Neural cell (in vitro differentiated cells): ENCODE measurements at regions not wholly inside any gene's neighbourhood (a gene's known extent, or its start where the extent isn't known, plus 50 kb on each side); places are given as distances from the start of the nearest gene placed in this dataset.

Experiments
- H2AFZ ChIP-seq: fragments of 200-600, 300-800 bp; sonication (generic), shearing (Covaris generic); 2 replicates; pipeline ENCODE4 v1.6.0; 2014; ENCODE audit warnings: low read depth, mild to moderate bottlenecking, antibody characterized with exemption, low read length, moderate library complexity
- H3F3A ChIP-seq: fragments of 200-600 bp; shearing (Covaris generic); 2 replicates; pipeline ENCODE4 v1.6.1; 2016; ENCODE audit warnings: mild to moderate bottlenecking, moderate library complexity, mixed read lengths, antibody characterized with exemption, low read length; ENCODE audit not compliant: insufficient read depth, poor library complexity, severe bottlenecking
- H3K27ac ChIP-seq: fragments of 200-600, 300-800 bp; sonication (generic), shearing (Covaris generic); 2 replicates; pipeline ENCODE4 v1.5.1; 2014; ENCODE audit warnings: mild to moderate bottlenecking, low read length, moderate library complexity
- H3K27me3 ChIP-seq: fragments of 300-800, 200-600 bp; sonication (generic), shearing (Covaris generic); 2 replicates; pipeline ENCODE4 v1.6.0; 2014; ENCODE audit warnings: mild to moderate bottlenecking, low read depth, low read length, moderate library complexity; ENCODE audit not compliant: insufficient read depth
- H3K36me3 ChIP-seq: fragments of 300-800, 200-600 bp; sonication (generic), shearing (Covaris generic); 2 replicates; pipeline ENCODE4 v1.5.1; 2014; ENCODE audit warnings: mild to moderate bottlenecking, antibody characterized with exemption, low read length, moderate library complexity; ENCODE audit not compliant: insufficient read depth
- H3K4me2 ChIP-seq: fragments of 300-800, 200-600 bp; sonication (generic), shearing (Covaris generic); 2 replicates; pipeline ENCODE4 v1.6.0; 2014; ENCODE audit warnings: mild to moderate bottlenecking, low read length
- H3K4me3 ChIP-seq: fragments of 300-800, 200-600 bp; sonication (generic), shearing (Covaris generic); 2 replicates; pipeline ENCODE4 v1.5.1; 2014; ENCODE audit warnings: mild to moderate bottlenecking, low read length, moderate library complexity
- H3K79me2 ChIP-seq: fragments of 200-600 bp; shearing (Covaris generic); replicated peaks from 2 replicates; pipeline ENCODE4 v1.6.0; 2014; ENCODE audit warnings: mild to moderate bottlenecking, low read length, moderate library complexity; ENCODE audit not compliant: insufficient read depth
- H3K9ac ChIP-seq: fragments of 300-800, 200-600 bp; sonication (generic), shearing (Covaris generic); 2 replicates; pipeline ENCODE4 v1.6.1; 2016; ENCODE audit warnings: mild to moderate bottlenecking, low read length, mixed read lengths
- H3K9me2 ChIP-seq: fragments of 200-600 bp; shearing (Covaris generic); 2 replicates; pipeline ENCODE4 v1.6.1; 2016; ENCODE audit warnings: mild to moderate bottlenecking, low read length, mixed read lengths; ENCODE audit not compliant: insufficient read depth
- H3K9me3 ChIP-seq: fragments of 200-600, 300-800 bp; sonication (generic), shearing (Covaris generic); 2 replicates; pipeline ENCODE4 v1.6.1; 2016; ENCODE audit warnings: mild to moderate bottlenecking, mixed run types, low read length, moderate library complexity, mixed read lengths
- H4K20me1 ChIP-seq: fragments of 200-600 bp; shearing (Covaris generic); 2 replicates; pipeline ENCODE4 v1.6.1; 2016; ENCODE audit warnings: mild to moderate bottlenecking, mixed run types; ENCODE audit not compliant: insufficient read depth
- EP300 ChIP-seq: fragments of 450-650 bp; conservative IDR thresholded peaks from 2 replicates; pipeline ENCODE4 v1.6.1; 2014; ENCODE audit warnings: antibody characterized with exemption, mild to moderate bottlenecking, moderate library complexity; ENCODE audit not compliant: poor library complexity, severe bottlenecking
- EZH2 ChIP-seq: fragments of 200-600, 300-800 bp; shearing (Covaris generic), sonication (generic); IDR thresholded peaks from 2 replicates; pipeline ENCODE4 v1.6.1; 2014; ENCODE audit warnings: antibody characterized with exemption, low read length, borderline replicate concordance, mild to moderate bottlenecking; ENCODE audit not compliant: insufficient read depth, poor library complexity, severe bottlenecking
- MXI1 ChIP-seq: fragments of 450-650 bp; conservative IDR thresholded peaks from 2 replicates; pipeline ENCODE4 v1.6.1; 2014; ENCODE audit warnings: antibody characterized with exemption, mild to moderate bottlenecking; ENCODE audit not compliant: poor library complexity, severe bottlenecking
- POLR2AphosphoS5 ChIP-seq: IDR thresholded peaks from 2 replicates; pipeline ENCODE4 v1.6.1; 2012
- RAD21 ChIP-seq: fragments of 450-650 bp; conservative IDR thresholded peaks from 2 replicates; pipeline ENCODE4 v1.6.1; 2014; ENCODE audit warnings: antibody characterized with exemption, mild to moderate bottlenecking, moderate library complexity
- SMC3 ChIP-seq: fragments of 450-650 bp; conservative IDR thresholded peaks from 2 replicates; pipeline ENCODE4 v1.6.1; 2014; ENCODE audit warnings: antibody characterized with exemption, mild to moderate bottlenecking, moderate library complexity; ENCODE audit not compliant: poor library complexity
- TAF1 ChIP-seq: IDR thresholded peaks from 2 replicates; pipeline ENCODE4 v1.6.1; 2012; ENCODE audit warnings: low read depth
- TF ChIP-seq, protein P1 (sequence below): IDR thresholded peaks from 2 replicates; pipeline ENCODE4 v1.6.1; 2012; ENCODE audit warnings: borderline replicate concordance
- TF ChIP-seq, protein P2 (sequence below): fragments of 450-650 bp; IDR thresholded peaks from 2 replicates; pipeline ENCODE4 v1.5.1; 2014; ENCODE audit warnings: antibody characterized with exemption, mild to moderate bottlenecking, moderate library complexity; ENCODE audit not compliant: poor library complexity, severe bottlenecking

DNA sequence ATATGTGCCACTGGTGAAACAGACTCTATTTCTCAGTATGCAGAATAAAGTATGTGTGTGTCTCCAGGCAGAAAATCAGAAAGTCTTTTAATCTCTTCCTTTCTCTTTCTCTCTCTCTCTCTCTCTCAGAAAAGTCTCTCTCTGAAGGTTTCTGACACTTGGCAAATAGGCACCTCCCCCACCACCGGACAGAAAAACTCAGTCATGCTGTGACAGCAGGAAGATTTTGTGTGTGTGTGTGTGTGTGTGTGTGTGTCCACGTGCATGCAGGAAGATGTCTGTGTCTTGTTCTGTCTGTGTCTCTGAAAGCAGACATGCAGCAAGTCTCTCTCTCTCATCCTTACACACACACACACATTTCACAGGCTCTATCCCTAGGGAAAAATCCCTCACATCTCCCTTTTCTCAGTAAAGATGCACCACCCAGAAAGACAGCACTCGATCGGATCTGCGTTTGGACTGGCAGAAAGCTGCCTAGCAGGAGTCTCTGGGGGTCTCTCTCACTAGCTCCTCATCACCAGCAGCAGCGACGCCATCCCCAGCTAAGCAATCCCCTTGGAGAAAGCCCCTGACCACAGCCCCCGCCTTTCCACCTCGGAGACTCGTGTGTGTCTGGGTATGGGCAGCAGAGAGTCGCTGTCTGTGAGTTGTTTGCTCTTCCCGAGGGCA is 98.3 kb downstream of the EDN3 start:
- TF ChIP-seq, protein P1, sequence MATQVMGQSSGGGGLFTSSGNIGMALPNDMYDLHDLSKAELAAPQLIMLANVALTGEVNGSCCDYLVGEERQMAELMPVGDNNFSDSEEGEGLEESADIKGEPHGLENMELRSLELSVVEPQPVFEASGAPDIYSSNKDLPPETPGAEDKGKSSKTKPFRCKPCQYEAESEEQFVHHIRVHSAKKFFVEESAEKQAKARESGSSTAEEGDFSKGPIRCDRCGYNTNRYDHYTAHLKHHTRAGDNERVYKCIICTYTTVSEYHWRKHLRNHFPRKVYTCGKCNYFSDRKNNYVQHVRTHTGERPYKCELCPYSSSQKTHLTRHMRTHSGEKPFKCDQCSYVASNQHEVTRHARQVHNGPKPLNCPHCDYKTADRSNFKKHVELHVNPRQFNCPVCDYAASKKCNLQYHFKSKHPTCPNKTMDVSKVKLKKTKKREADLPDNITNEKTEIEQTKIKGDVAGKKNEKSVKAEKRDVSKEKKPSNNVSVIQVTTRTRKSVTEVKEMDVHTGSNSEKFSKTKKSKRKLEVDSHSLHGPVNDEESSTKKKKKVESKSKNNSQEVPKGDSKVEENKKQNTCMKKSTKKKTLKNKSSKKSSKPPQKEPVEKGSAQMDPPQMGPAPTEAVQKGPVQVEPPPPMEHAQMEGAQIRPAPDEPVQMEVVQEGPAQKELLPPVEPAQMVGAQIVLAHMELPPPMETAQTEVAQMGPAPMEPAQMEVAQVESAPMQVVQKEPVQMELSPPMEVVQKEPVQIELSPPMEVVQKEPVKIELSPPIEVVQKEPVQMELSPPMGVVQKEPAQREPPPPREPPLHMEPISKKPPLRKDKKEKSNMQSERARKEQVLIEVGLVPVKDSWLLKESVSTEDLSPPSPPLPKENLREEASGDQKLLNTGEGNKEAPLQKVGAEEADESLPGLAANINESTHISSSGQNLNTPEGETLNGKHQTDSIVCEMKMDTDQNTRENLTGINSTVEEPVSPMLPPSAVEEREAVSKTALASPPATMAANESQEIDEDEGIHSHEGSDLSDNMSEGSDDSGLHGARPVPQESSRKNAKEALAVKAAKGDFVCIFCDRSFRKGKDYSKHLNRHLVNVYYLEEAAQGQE = no peak
- TF ChIP-seq POLR2AphosphoS5 = peak; percentile 5
- H3K27me3 ChIP-seq = no peaks in the 10 kb centered on the region

DNA sequence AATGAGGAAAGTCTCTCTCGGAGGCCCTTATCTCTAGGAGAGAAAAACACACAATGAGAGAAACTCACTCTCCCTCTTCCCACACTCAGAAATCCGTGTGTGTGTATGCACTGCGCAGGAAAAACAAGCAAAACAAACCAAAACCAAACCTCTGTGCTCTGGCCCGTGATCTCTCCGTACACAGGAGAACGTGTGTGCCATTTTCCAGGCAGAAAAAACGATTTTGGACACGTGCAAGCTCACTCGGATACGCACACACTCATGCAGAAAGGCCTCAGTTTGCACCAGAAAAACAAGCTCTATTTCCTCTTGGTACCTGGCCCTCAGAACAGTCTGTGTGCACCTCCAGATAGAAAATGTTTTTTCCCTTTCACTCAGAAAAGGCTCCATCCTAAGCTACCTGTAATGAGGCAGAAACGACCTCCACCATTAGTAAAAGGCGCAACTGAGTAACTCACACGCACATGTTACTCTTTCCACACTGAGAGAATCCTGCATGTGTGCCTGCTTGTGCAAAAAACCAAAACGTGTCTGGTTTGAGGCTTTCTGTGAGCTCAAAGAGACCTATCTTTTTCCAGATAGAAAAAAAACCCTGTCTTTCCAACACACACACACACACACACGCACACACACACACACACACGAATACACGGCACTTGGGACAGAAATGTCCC is 99.2 kb downstream of the EDN3 start:
- peak overlapping the region; percentile 31 for H3K4me3 ChIP-seq
- no peaks in the 10 kb centered on the region for H3K79me2 ChIP-seq
- H3K27ac ChIP-seq = peak overlapping the region; percentile 45
- H4K20me1 ChIP-seq = no peaks in the 10 kb centered on the region
- H3K9ac ChIP-seq = peak overlapping the region; percentile 55
- no peak overlapping the region for H2AFZ ChIP-seq
- no peaks in the 10 kb centered on the region for H3F3A ChIP-seq
- peak overlapping the region; percentile 41 for H3K4me2 ChIP-seq
- no peaks in the 10 kb centered on the region for H3K9me2 ChIP-seq
- H3K36me3 ChIP-seq = no peaks in the 10 kb centered on the region
- no peaks in the 10 kb centered on the region for H3K27me3 ChIP-seq
- H3K9me3 ChIP-seq = no peaks in the 10 kb centered on the region
- TF ChIP-seq TAF1 (no peak), EZH2 (no peak)
- TF ChIP-seq, protein P2, sequence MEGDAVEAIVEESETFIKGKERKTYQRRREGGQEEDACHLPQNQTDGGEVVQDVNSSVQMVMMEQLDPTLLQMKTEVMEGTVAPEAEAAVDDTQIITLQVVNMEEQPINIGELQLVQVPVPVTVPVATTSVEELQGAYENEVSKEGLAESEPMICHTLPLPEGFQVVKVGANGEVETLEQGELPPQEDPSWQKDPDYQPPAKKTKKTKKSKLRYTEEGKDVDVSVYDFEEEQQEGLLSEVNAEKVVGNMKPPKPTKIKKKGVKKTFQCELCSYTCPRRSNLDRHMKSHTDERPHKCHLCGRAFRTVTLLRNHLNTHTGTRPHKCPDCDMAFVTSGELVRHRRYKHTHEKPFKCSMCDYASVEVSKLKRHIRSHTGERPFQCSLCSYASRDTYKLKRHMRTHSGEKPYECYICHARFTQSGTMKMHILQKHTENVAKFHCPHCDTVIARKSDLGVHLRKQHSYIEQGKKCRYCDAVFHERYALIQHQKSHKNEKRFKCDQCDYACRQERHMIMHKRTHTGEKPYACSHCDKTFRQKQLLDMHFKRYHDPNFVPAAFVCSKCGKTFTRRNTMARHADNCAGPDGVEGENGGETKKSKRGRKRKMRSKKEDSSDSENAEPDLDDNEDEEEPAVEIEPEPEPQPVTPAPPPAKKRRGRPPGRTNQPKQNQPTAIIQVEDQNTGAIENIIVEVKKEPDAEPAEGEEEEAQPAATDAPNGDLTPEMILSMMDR = no peak

More for the DNA sequence above, 98.3 kb downstream of the EDN3 start:
- no peaks in the 10 kb centered on the region for H3K36me3 ChIP-seq
- H3K9me3 ChIP-seq = no peaks in the 10 kb centered on the region
- H3K4me2 ChIP-seq = peak overlapping the region; percentile 41
- H2AFZ ChIP-seq = no peak overlapping the region
- no peaks in the 10 kb centered on the region for H3K79me2 ChIP-seq
- peak overlapping the region; percentile 55 for H3K9ac ChIP-seq
- no peaks in the 10 kb centered on the region for H4K20me1 ChIP-seq
- H3K4me3 ChIP-seq = peak overlapping the region; percentile 31
- no peaks in the 10 kb centered on the region for H3F3A ChIP-seq
- H3K27ac ChIP-seq = peak overlapping the region; percentile 45
- no peaks in the 10 kb centered on the region for H3K9me2 ChIP-seq

DNA sequence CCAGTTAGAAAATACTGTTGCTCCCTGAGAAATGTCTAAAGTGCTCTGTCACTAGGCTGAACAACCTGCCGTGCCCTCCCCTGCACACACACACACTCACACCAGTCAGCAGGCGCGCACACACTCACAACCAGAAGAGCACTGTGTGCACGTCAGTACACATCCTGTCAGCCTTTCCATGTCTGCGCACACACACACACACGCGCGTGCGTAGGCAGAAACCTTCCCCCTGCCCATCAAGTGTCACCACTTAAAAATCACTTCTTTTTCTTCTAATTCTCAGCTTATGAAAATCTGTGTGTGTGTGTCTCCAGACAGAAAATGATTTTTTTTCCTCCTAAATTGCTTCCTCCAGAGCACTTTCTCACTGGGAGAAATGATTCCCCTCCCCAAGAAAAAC is 100.3 kb downstream of the EDN3 start:
- Histone ChIP-seq H3K79me2 (no peaks in the 10 kb centered on the region), H3K27ac (no peak overlapping the region), H2AFZ (no peak overlapping the region), H3K4me3 (no peak overlapping the region), H3K36me3 (no peaks in the 10 kb centered on the region), H4K20me1 (no peaks in the 10 kb centered on the region), H3F3A (no peaks in the 10 kb centered on the region), H3K9ac (no peak overlapping the region), H3K9me2 (no peaks in the 10 kb centered on the region), H3K4me2 (peak overlapping the region; percentile 28), H3K27me3 (no peaks in the 10 kb centered on the region), H3K9me3 (no peaks in the 10 kb centered on the region)
- TF ChIP-seq, protein P1 = no peak
- no peak for TF ChIP-seq EZH2
- no peak for TF ChIP-seq RAD21
- TF ChIP-seq TAF1 = no peak
- TF ChIP-seq SMC3 = no peak
- peak; percentile 14 for TF ChIP-seq EP300
- TF ChIP-seq, protein P2 = no peak
- TF ChIP-seq MXI1 = no peak
- peak; percentile 17 for TF ChIP-seq POLR2AphosphoS5
